HUDEP-2 (cell line): ENCODE measurements at regions not wholly inside any gene's neighbourhood (a gene's known extent, or its start where the extent isn't known, plus 50 kb on each side); places are given as distances from the start of the nearest gene placed in this dataset.
"Not testable (repeated sequence)": the region's sequence is repeated elsewhere in the genome, so short reads cannot be mapped to it uniquely, and the experiment has no call there.

Source experiments
- DNase-seq, 76 experiments: peaks; one replicate each; lab custom pipeline; 2025; ENCODE audit not compliant: unreplicated experiment in 76 of 76; lab: John Stamatoyannopoulos, UW

- DNase-seq = no peak
Measured at GRCh38 chr17:37829592-37830123, 84.8 kb upstream of the HNF1B start.

GRCh38 chr17:37828651-37829124, 83.8 kb upstream of the HNF1B start:
- DNase-seq = peak in 8 of 76 experiments; percentile 1 to 21 (median 2)

GRCh38 chr17:37827905-37828650, 83.2 kb upstream of the HNF1B start:
- DNase-seq = no peak

GRCh38 chr17:37826497-37827430, 81.9 kb upstream of the HNF1B start:
- DNase-seq = no peak

- DNase-seq = no peak
Measured at GRCh38 chr17:37825851-37826250, 81.0 kb upstream of the HNF1B start.

- no peak for DNase-seq
Measured at GRCh38 chr17:37824534-37825485, 80.0 kb upstream of the HNF1B start.

- no peak for DNase-seq
Measured at GRCh38 chr17:37823996-37824395, 79.1 kb upstream of the HNF1B start.

- DNase-seq = no peak
Measured at GRCh38 chr17:37820995-37821713, 76.3 kb upstream of the HNF1B start.

- DNase-seq = no peak
Measured at GRCh38 chr17:37820313-37820994, 75.6 kb upstream of the HNF1B start.

- no peak for DNase-seq
Measured at GRCh38 chr17:37818689-37819088, 73.8 kb upstream of the HNF1B start.

GRCh38 chr17:37816950-37817349, 72.1 kb upstream of the HNF1B start:
- DNase-seq = no peak

GRCh38 chr17:37815536-37815935, 70.7 kb upstream of the HNF1B start:
- no peak for DNase-seq

- DNase-seq = no peak
Measured at GRCh38 chr17:37813751-37814150, 68.9 kb upstream of the HNF1B start.

GRCh38 chr17:37808846-37809245, 64.0 kb upstream of the HNF1B start:
- not testable (repeated sequence) for DNase-seq

GRCh38 chr17:37802712-37803416, 58.0 kb upstream of the HNF1B start:
- DNase-seq = no peak

GRCh38 chr17:37802061-37802595, 57.3 kb upstream of the HNF1B start:
- no peak for DNase-seq

- DNase-seq = no peak
Measured at GRCh38 chr17:37801171-37801570, 56.3 kb upstream of the HNF1B start.

- DNase-seq = no peak
Measured at GRCh38 chr17:37797206-37797605, 52.3 kb upstream of the HNF1B start.
